Astrocyte of the spinal cord (primary cell): ENCODE measurements at regions not wholly inside any gene's neighbourhood (a gene's known extent, or its start where the extent isn't known, plus 50 kb on each side); places are given as distances from the start of the nearest gene placed in this dataset.

Experiments
- DNase-seq: peaks from one replicate; pipeline ENCODE4 v3.0.0; 2011; ENCODE audit warnings: low read depth, low spot score
- H3K4me3 ChIP-seq: 2 replicates; pipeline ENCODE4 v1.5.1; 2011; ENCODE audit warnings: low read depth, mild to moderate bottlenecking, low read length, moderate library complexity
- CTCF ChIP-seq: IDR thresholded peaks from 2 replicates; pipeline ENCODE4 v1.5.1; 2012; ENCODE audit warnings: low read depth, mild to moderate bottlenecking, low read length, inconsistent platforms
- in situ Hi-C: cut with HindIII; loops from 2 replicates; pipeline ENCODE4 v1.10.0; 2017; ENCODE audit warnings: low sequenced_read_pairs

GRCh38 chr10:93177511-93177910 is 103.8 kb downstream of the CYP26A1 start:
- no peak overlapping the region for H3K4me3 ChIP-seq
- in situ Hi-C loops = no loop called here
- no peak for TF ChIP-seq CTCF
- no peak for DNase-seq

GRCh38 chr10:93178226-93178625 is 104.5 kb downstream of the CYP26A1 start:
- in situ Hi-C loops = no loop called here
- DNase-seq = no peak
- no peak overlapping the region for H3K4me3 ChIP-seq
- no peak for TF ChIP-seq CTCF

GRCh38 chr10:93180482-93180931 is 106.8 kb downstream of the CYP26A1 start:
- in situ Hi-C loops = no loop called here
- no peak for TF ChIP-seq CTCF
- DNase-seq = peak; percentile 28
- H3K4me3 ChIP-seq = no peak overlapping the region

GRCh38 chr10:93181271-93182048 is 107.8 kb downstream of the CYP26A1 start:
- H3K4me3 ChIP-seq = no peak overlapping the region
- no peak for TF ChIP-seq CTCF
- in situ Hi-C loops = no loop called here
- no peak for DNase-seq

GRCh38 chr10:93182049-93182327 is 108.3 kb downstream of the CYP26A1 start:
- in situ Hi-C loops = no loop called here
- TF ChIP-seq CTCF = no peak
- no peak for DNase-seq
- H3K4me3 ChIP-seq = no peak overlapping the region

- TF ChIP-seq CTCF = no peak
- H3K4me3 ChIP-seq = no peak overlapping the region
- in situ Hi-C loops = no loop called here
- no peak for DNase-seq
Measured at GRCh38 chr10:93182790-93183189, 109.1 kb downstream of the CYP26A1 start.
